COLO668 (cell line): ENCODE measurements at regions not wholly inside any gene's neighbourhood (a gene's known extent, or its start where the extent isn't known, plus 50 kb on each side); places are given as distances from the start of the nearest gene placed in this dataset.

ENCODE experiments used
- DNase-seq: peaks from one replicate; lab custom pipeline; 2025; ENCODE audit not compliant: unreplicated experiment; lab: John Stamatoyannopoulos, UW

- DNase-seq = no peak
Measured at GRCh38 chr2:19300961-19301360, 57.5 kb downstream of the OSR1 start.

- no peak for DNase-seq
Measured at GRCh38 chr2:19299522-19299921, 58.9 kb downstream of the OSR1 start.

GRCh38 chr2:19299032-19299431 lies 59.4 kb downstream of the OSR1 start:
- DNase-seq = no peak

GRCh38 chr2:19297716-19298115 lies 60.7 kb downstream of the OSR1 start:
- DNase-seq = no peak

- no peak for DNase-seq
Measured at GRCh38 chr2:19295998-19296502, 62.4 kb downstream of the OSR1 start.

- DNase-seq = no peak
Measured at GRCh38 chr2:19292007-19292406, 66.4 kb downstream of the OSR1 start.

- DNase-seq = no peak
Measured at GRCh38 chr2:19288291-19288690, 70.1 kb downstream of the OSR1 start.

- no peak for DNase-seq
Measured at GRCh38 chr2:19287324-19287723, 71.1 kb downstream of the OSR1 start.

- no peak for DNase-seq
Measured at GRCh38 chr2:19282305-19282704, 76.1 kb downstream of the OSR1 start.

- no peak for DNase-seq
Measured at GRCh38 chr2:19274439-19274838, 84.0 kb downstream of the OSR1 start.

- no peak for DNase-seq
Measured at GRCh38 chr2:19272941-19273470, 85.4 kb downstream of the OSR1 start.

- DNase-seq = no peak
Measured at GRCh38 chr2:19272039-19272438, 86.4 kb downstream of the OSR1 start.

- no peak for DNase-seq
Measured at GRCh38 chr2:19264852-19265251, 93.6 kb downstream of the OSR1 start.

GRCh38 chr2:19262150-19262549 lies 96.3 kb downstream of the OSR1 start:
- no peak for DNase-seq

GRCh38 chr2:19261061-19261460 lies 97.4 kb downstream of the OSR1 start:
- DNase-seq = no peak

- no peak for DNase-seq
Measured at GRCh38 chr2:19256121-19256601, 102.3 kb downstream of the OSR1 start.

GRCh38 chr2:19255481-19255880 lies 102.9 kb downstream of the OSR1 start:
- no peak for DNase-seq

- no peak for DNase-seq
Measured at GRCh38 chr2:19251554-19251953, 106.9 kb downstream of the OSR1 start.

GRCh38 chr2:19250906-19251305 lies 107.5 kb downstream of the OSR1 start:
- DNase-seq = no peak

GRCh38 chr2:19247186-19247585 lies 111.2 kb downstream of the OSR1 start:
- no peak for DNase-seq

- no peak for DNase-seq
Measured at GRCh38 chr2:19246496-19246895, 111.9 kb downstream of the OSR1 start.

- DNase-seq = no peak
Measured at GRCh38 chr2:19244460-19245363, 113.7 kb downstream of the OSR1 start.
